Spinal cord (tissue), 9 donors: ENCODE measurements at regions not wholly inside any gene's neighbourhood (a gene's known extent, or its start where the extent isn't known, plus 50 kb on each side); places are given as distances from the start of the nearest gene placed in this dataset.

Experiments used
- DNase-seq, 6 donors: peaks; one replicate each; pipeline versions ENCODE4 v3.0.0 to v3.0.0-alpha.2; 2013 to 2015; ENCODE audit warnings: low spot score in 6 of 6, low read depth in 4 of 6
- H3K27ac ChIP-seq: one replicate; pipeline ENCODE4 v1.5.1; 2013; ENCODE audit warnings: low read depth, low read length, control low read depth
- H3K27me3 ChIP-seq: one replicate; pipeline ENCODE4 v1.6.1; 2013; ENCODE audit warnings: low read length; ENCODE audit not compliant: control insufficient read depth, insufficient read depth
- H3K36me3 ChIP-seq: one replicate; pipeline ENCODE4 v1.6.1; 2013; ENCODE audit warnings: low read length; ENCODE audit not compliant: control insufficient read depth, insufficient read depth
- H3K4me1 ChIP-seq: one replicate; pipeline ENCODE4 v1.6.1; 2013; ENCODE audit warnings: low read length; ENCODE audit not compliant: control insufficient read depth, insufficient read depth
- H3K4me3 ChIP-seq: one replicate; pipeline ENCODE4 v1.5.1; 2013; ENCODE audit warnings: low read depth, low read length, control low read depth
- H3K9me3 ChIP-seq: one replicate; pipeline ENCODE4 v1.6.1; 2013; ENCODE audit warnings: low read length; ENCODE audit not compliant: control insufficient read depth, insufficient read depth
- WGBS: methylation state at CpG from one replicate; pipeline ENCODE4 v1.1.5; 2013; ENCODE audit warnings: missing lambda C conversion rate; ENCODE audit not compliant: insufficient coverage; 5-methylcytosine and 5-hydroxymethylcytosine counted together
- donor health status: healthy.

DNA sequence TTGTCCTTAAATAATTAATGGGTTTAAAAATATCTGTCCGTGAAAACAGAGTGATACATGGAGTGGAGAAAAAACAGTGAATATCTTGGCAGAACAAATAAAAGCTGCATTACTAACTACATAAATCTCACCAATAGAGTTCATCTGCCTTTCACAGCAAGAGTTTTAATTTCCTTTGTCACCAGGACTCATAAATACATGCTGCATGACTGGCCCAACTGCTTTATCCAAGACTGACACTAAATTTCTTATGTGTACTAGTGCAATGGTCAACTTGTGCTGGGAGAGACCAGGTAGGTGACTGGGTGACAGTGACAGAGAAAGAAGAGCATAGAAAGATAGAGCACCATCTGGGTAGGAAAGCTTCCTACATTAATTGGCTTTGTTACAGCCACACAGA is 402.8 kb downstream of the RAD51AP2 start:
- Histone ChIP-seq H3K9me3 (no peaks in the 10 kb centered on the region), H3K4me3 (no peak overlapping the region), H3K4me1 (no peaks in the 10 kb centered on the region), H3K27me3 (no peaks in the 10 kb centered on the region), H3K27ac (no peak overlapping the region), H3K36me3 (no peaks in the 10 kb centered on the region)
- DNase-seq, result peak in 1 of 6 donors; percentile 55
- no CpG with 5 or more reads among the region's 1 CpG for WGBS

DNA sequence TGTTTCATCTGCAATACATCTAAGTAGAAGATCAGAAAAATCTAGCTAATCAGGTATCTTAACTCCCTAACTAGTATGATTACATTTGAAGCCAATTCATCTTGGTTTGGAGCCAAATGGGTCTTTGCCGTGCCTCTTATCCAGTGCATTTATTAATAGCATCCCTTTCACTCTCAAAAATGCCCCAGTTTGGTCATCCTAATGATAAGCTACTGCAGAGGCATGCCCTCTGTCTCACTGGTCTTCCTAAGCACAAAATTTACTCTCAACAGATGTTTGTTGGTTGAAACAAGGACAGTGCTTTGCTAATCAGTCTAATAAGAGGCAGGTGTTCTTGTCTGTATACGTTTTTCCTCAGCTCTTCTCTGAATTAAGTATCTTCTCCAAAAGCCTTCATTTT is 403.2 kb downstream of the RAD51AP2 start:
- Histone ChIP-seq H3K36me3 (no peaks in the 10 kb centered on the region), H3K27ac (no peak overlapping the region), H3K4me3 (no peak overlapping the region), H3K4me1 (no peaks in the 10 kb centered on the region), H3K9me3 (no peaks in the 10 kb centered on the region), H3K27me3 (no peaks in the 10 kb centered on the region)
- DNase-seq, result no peak
- 14% methylated on average over 1 of the region's 2 CpGs for WGBS

DNA sequence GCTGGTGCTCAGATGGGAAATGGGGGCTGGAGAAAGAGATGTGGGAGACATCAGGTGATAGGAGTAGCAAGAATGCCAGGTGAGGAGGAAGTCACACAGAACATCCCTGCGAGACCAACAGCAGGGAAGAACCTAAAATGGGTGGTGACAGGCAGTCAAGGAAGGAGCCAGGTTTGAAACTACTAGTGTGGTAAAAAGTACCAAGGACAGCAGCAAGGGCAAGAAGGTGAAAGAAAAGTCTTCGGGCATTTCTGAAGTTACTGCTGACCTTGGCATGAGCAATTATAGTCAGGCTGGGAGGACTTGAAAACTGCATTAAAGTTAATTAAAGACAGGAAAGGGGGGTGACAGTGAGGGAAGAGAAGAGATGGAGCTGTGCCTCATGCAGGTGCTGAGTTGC is 410.4 kb downstream of the RAD51AP2 start:
- no peaks in the 10 kb centered on the region for H3K9me3 ChIP-seq
- H3K4me1 ChIP-seq, result no peaks in the 10 kb centered on the region
- no peaks in the 10 kb centered on the region for H3K27me3 ChIP-seq
- no peak overlapping the region for H3K4me3 ChIP-seq
- WGBS, result 83% methylated on average over 2 of the region's 2 CpGs
- H3K27ac ChIP-seq, result no peak overlapping the region
- DNase-seq, result no peak
- H3K36me3 ChIP-seq, result no peaks in the 10 kb centered on the region

DNA sequence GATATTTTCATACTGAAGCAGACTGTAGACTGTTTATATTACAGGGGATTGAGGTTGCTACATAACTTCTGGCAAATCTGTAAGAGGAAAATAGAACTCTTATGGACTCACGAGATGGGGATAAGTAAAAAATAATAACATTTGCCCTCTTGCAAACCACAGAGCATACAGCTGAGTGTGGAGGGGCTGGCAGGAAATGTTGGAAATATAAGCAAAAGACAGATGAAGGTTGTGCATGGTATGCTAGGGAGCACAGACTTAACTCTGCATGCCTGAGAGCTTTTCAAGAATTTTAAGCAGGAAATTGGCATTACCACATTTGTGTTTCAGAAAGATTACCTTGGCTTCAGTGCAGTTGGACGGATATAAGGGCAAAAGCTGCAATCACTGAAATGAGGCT is 411.1 kb downstream of the RAD51AP2 start:
- WGBS, result 50% methylated on average over 1 of the region's 2 CpGs

DNA sequence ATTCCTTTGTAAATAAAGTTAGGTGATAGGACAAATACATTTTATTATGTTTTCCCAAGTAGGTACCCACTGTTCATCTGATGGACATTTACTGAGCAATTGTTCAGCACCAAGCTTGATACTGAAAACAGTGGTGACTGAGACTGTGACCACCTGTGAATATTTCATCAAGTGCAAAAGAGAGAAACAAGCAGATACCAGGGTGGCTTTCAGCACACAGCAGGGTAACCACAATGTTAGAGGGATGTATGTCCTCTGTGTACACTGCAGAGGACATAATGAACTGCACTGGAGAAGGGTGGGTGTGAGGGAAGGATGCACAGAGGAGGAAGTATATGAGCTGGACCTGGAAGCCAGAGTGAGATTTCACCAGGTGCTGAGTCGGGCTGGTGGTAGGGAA is 411.8 kb downstream of the RAD51AP2 start:
- Histone ChIP-seq H3K4me3 (no peak overlapping the region), H3K27ac (no peak overlapping the region), H3K36me3 (no peaks in the 10 kb centered on the region), H3K27me3 (no peaks in the 10 kb centered on the region), H3K4me1 (no peaks in the 10 kb centered on the region), H3K9me3 (no peaks in the 10 kb centered on the region)
- WGBS, result 71% methylated on average over 1 of the region's 1 CpG
- no peak for DNase-seq

More for the DNA sequence above, 411.1 kb downstream of the RAD51AP2 start:
- no peaks in the 10 kb centered on the region for H3K36me3 ChIP-seq
- no peak overlapping the region for H3K4me3 ChIP-seq
- H3K27me3 ChIP-seq, result no peaks in the 10 kb centered on the region
- H3K27ac ChIP-seq, result no peak overlapping the region
- no peaks in the 10 kb centered on the region for H3K9me3 ChIP-seq
- no peaks in the 10 kb centered on the region for H3K4me1 ChIP-seq
- peak in 1 of 6 donors; percentile 63 for DNase-seq

DNA sequence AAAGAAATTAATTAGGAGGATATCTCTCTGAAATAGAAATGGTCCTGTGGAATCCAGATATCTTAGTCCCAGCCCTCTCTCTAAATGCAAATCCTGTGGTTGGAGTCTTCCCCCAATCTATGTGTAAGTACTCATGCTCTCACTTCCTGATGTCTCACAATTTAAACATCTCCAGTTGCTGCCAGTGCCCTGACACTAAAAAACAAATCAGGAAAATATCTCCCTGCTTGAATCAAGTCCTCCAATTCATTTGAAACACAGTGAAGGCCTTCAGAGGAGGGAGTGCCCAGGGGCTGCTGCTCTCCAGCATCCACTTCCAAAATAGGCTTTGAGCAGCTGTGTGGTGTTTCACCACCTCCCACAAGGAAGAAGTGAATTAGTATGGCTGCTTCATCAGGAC is 413.8 kb downstream of the RAD51AP2 start:
- no peaks in the 10 kb centered on the region for H3K4me1 ChIP-seq
- no peaks in the 10 kb centered on the region for H3K27me3 ChIP-seq
- H3K9me3 ChIP-seq, result no peaks in the 10 kb centered on the region
- no peak overlapping the region for H3K27ac ChIP-seq
- no peaks in the 10 kb centered on the region for H3K36me3 ChIP-seq
- DNase-seq, result no peak
- H3K4me3 ChIP-seq, result no peak overlapping the region

DNA sequence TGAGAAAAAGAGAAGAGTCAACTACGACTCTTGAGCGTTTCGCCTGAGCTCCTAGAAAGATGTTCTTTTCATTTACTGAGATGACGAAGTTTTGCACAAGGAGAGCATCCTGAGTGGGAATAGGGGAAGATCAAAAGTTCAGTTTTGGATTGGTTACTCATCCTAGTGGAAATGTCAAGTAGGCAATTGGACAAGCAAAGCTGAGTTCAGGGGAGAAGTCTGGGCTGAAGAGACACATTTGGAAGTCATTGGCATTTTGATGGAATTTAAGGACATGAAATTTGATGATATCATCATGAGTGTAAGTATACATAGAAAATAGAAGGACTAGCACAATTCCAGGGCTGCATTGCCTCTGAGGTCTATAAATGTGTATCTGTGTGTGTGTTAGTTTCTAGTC is 416.6 kb downstream of the RAD51AP2 start:
- H3K9me3 ChIP-seq, result no peaks in the 10 kb centered on the region
- no peak overlapping the region for H3K27ac ChIP-seq
- H3K36me3 ChIP-seq, result no peaks in the 10 kb centered on the region
- WGBS, result 95% methylated on average over 4 of the region's 4 CpGs
- no peak overlapping the region for H3K4me3 ChIP-seq
- no peaks in the 10 kb centered on the region for H3K4me1 ChIP-seq
- DNase-seq, result no peak
- no peaks in the 10 kb centered on the region for H3K27me3 ChIP-seq

DNA sequence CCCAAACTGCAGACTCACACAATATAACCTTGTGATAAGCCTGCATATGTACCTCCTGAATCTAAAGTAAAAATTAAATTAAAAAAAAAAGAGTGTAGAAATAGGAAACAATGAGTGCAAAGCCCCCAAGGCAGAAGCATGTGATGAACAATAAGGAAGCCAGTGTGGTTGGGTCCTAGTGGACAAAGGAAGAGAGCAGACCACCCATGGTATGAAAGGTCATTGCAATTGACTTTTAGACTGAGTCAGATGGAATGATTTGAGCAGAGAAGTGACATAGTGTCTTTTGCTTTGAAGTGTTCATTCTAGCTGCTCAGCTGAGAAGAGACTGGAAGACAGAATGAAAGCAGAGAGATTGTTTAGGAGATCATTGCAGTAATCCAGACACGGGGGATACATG is 417.1 kb downstream of the RAD51AP2 start:
- no peak overlapping the region for H3K27ac ChIP-seq
- DNase-seq, result no peak

DNA sequence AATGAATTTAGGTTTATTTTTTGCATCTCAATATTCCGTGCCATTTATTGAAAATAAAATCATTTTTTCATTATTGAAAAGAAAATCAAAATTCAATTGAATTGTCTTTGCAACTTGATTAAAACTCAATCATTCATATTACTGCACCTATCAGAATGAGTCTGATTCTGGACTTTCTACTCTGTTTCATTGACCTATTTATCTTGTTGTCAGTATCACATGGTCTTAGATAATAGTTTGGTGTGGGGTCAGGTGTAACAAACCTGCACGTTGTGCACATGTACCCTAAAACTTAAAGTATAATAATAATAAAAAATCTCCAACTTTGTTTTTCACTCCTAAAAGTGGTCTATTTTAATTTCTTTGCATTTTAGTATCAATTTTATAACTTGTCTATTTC is 422.9 kb downstream of the RAD51AP2 start:
- DNase-seq, result no peak
- no CpG with 5 or more reads among the region's 2 CpGs for WGBS
- Histone ChIP-seq H3K9me3 (no peaks in the 10 kb centered on the region), H3K4me3 (no peak overlapping the region), H3K27me3 (no peaks in the 10 kb centered on the region), H3K27ac (no peak overlapping the region), H3K36me3 (no peaks in the 10 kb centered on the region), H3K4me1 (peaks cover 3% of the 10 kb centered on the region)

More for the DNA sequence above, 417.1 kb downstream of the RAD51AP2 start:
- Histone ChIP-seq H3K36me3 (no peaks in the 10 kb centered on the region), H3K9me3 (no peaks in the 10 kb centered on the region), H3K4me3 (no peak overlapping the region), H3K27me3 (no peaks in the 10 kb centered on the region), H3K4me1 (no peaks in the 10 kb centered on the region)
- 46% methylated on average over 1 of the region's 1 CpG for WGBS

DNA sequence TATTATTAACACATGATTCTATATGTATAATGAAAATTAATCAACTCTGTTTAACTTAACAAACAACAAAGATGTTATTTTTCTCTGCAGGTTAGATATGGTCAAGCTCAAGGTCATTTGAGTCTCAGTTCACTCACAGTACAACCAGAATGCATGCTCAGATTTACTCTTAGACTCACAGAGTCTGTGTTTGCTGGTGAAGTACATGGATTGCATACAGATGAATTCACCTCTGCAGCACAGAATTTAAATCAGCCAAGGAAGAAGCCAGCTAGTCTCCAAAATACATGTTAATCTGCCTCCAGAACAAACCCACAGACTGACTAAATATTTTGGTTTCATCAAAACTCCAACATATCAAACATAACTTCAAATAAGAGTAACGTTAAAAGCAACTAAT is 424.5 kb downstream of the RAD51AP2 start:
- no peaks in the 10 kb centered on the region for H3K27me3 ChIP-seq
- H3K4me3 ChIP-seq, result no peak overlapping the region
- H3K4me1 ChIP-seq, result peaks cover 3% of the 10 kb centered on the region
- peak overlapping the region; percentile 40 for H3K27ac ChIP-seq
- no peaks in the 10 kb centered on the region for H3K36me3 ChIP-seq
- WGBS, result no CpG with 5 or more reads among the region's 1 CpG
- DNase-seq, result peak in 5 of 6 donors; percentile 53 to 95 (median 75)
- H3K9me3 ChIP-seq, result no peaks in the 10 kb centered on the region
